ENCODE measurements at regions not wholly inside any gene's neighbourhood (a gene's known extent, or its start where the extent isn't known, plus 50 kb on each side); places are given as distances from the start of the nearest gene placed in this dataset.

DNA sequence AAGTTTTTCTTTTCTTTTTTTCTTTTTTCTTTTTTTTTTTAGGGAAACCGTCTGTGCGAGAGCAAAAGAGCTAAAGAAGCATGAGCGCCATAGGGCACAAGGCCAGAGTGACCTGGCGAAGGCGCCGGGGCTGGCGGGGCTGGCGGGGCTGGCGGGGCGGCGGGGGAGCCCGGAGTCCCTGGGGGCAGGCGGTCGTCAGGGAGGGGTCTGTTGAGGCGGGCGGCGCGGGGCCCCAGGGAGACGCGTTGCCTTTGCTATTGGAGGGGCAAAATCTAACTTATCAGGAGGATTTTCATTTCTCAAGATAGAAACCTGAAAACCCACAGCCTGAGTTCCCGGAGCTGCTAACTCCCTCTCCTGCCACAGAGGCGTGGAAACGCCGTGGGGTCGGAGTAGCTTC, 135.6 kb upstream of the SMAD1 start:
- no peak for DNase-seq (ENCODE audit: low read depth)

- DNase-seq (ENCODE audit: low read depth) = no peak
These were observed 136.3 kb upstream of the SMAD1 start for GRCh38 chr4:145345401-145345800.

- no peak for DNase-seq (ENCODE audit: low read depth)
These were observed 140.3 kb upstream of the SMAD1 start for GRCh38 chr4:145341381-145341780.

GRCh38 chr4:145340071-145340675, 141.5 kb upstream of the SMAD1 start:
- DNase-seq (ENCODE audit: low read depth) = no peak

GRCh38 chr4:145339075-145339725, 142.5 kb upstream of the SMAD1 start:
- DNase-seq (ENCODE audit: low read depth) = no peak

GRCh38 chr4:145338568-145338967, 143.1 kb upstream of the SMAD1 start:
- DNase-seq (ENCODE audit: low read depth) = no peak

DNA sequence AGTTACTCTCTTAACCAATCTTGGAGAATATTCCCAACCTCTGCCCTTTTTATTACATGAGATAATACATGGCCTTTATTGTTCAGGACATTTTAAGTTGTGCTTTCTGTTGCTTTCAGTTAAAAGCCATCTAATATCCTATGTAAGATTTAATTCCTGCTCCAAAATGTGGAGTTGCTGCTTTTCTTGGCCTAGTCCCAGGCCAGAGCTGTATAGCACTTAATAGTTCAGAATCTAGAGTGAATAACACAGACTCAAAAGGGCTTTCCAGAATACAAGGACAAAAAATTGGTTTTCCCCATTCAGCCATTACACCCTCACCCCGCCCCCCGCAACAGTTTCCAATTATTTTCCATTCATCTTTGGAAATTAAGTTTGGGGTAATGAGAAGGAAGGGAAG, 144.3 kb upstream of the SMAD1 start:
- no peak for DNase-seq (ENCODE audit: low read depth)

DNA sequence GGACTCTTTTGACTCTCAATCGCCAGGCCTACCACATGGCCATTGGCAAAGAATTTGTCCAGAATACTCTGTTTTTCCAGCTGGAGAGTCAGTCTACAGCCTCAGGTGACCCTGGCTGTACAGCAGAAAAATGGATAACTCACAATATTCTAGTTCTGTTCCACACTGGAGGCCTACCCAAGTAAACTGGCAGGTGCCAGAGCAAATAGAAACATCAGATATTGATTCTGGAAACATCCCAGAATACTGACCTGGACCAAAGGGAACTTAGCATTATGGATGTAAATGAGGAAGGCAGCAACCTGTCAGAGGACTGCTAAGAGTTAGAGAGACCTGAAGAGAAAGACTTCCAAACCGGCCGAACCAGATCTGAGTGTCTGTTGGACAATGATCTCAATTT, 147.9 kb upstream of the SMAD1 start:
- DNase-seq (ENCODE audit: low read depth) = no peak

- no peak for DNase-seq (ENCODE audit: low read depth)
These were observed 146.1 kb upstream of the OTUD4 start for GRCh38 chr4:145326491-145326890.

DNA sequence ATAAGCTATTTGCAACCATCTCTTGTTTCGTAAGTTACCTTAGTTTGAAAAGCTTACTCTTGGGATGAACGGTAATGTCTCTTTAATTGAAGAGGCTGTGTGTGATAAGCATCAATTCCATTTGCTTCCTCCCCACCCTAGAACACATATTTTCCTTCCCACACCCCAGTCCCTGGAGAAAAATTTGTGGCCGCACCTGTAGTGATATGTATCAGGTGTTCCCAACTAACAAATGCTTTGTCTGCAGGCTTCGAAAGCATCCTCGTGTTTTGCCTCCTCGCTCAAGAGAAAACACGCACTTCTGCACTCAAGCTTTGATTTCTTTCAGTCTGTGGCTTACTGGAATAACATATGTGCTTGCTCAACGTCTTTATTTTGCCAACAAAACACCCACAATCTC, 143.8 kb upstream of the OTUD4 start:
- DNase-seq (ENCODE audit: low read depth) = no peak

- no peak for DNase-seq (ENCODE audit: low read depth)
These were observed 139.9 kb upstream of the OTUD4 start for GRCh38 chr4:145320294-145320693.

DNA sequence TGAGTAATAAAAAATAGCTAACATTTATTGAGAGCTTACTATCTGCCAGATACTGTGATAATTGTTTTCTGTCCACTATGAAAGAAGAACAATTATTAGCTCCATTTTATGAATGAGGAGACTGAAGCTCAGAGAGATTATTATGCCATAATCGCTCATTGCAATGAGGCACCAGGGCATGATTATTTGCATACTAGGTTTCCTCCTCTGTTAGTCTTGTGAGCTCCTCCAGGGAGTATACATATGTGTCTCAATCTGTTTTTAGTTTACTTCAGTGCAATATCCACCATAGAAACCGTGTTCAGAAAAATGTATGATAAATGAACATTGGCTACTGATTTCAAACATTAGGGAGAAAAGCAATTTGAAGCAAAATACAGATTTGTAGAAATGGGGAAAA, 139.4 kb upstream of the OTUD4 start:
- no peak for DNase-seq (ENCODE audit: low read depth)

- DNase-seq (ENCODE audit: low read depth) = no peak
These were observed 136.6 kb upstream of the OTUD4 start for GRCh38 chr4:145316897-145317574.

- DNase-seq (ENCODE audit: low read depth) = peak; percentile 24
These were observed 135.4 kb upstream of the OTUD4 start for GRCh38 chr4:145315811-145316225.

GRCh38 chr4:145308598-145308997, 128.2 kb upstream of the OTUD4 start:
- DNase-seq (ENCODE audit: low read depth) = no peak

DNA sequence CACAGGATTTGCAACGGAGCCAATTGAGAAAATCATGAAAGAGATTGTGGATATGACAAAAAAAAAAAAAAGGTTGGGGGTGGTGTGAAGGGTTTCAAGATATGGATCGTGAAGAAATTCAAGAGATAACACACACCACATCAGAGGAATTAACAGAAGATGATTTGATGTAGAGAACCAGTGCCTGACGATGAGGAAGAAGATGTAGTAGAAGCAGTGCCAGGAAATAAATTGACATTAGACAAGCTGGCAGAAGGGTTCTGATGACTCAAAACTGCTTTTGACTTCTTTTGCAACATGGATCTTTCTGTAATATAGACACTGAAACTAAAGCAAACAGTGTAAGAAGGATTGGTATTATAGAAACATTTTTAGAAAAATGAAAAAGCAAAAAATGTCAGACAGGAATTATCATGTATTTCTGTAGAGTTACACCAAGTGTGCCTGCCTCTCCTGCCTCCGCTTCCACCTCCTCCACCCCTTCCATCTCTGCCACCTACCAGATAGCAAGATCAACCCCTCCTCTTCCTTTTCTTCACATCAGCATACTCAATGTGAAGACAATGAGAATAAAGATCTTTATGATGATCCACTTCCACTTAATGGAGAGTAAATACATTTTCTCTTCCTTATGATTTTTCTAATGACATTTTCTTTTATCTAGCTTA, 127.5 kb upstream of the OTUD4 start:
- DNase-seq (ENCODE audit: low read depth) = no peak

DNA sequence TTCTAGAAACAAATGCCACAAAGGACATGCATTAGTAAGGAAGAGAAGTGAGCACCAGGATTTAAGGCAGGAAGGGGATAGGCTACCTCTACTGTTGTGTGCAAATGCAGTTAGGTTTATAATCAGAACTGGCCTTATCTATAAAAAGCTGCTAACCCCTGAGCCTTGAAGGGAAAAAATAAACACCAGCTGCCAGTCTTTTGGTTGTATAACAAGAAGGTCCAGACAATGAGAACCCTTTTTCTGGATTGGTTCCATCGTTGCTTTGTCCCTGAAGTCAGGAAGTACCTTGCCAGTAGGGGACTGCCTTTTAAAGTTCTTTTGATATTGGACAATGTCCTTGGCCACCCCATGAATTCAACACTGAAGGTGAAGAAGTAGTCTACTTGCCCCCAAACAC, 126.7 kb upstream of the OTUD4 start:
- no peak for DNase-seq (ENCODE audit: low read depth)

GRCh38 chr4:145302725-145303124, 122.3 kb upstream of the OTUD4 start:
- DNase-seq (ENCODE audit: low read depth) = no peak

DNA sequence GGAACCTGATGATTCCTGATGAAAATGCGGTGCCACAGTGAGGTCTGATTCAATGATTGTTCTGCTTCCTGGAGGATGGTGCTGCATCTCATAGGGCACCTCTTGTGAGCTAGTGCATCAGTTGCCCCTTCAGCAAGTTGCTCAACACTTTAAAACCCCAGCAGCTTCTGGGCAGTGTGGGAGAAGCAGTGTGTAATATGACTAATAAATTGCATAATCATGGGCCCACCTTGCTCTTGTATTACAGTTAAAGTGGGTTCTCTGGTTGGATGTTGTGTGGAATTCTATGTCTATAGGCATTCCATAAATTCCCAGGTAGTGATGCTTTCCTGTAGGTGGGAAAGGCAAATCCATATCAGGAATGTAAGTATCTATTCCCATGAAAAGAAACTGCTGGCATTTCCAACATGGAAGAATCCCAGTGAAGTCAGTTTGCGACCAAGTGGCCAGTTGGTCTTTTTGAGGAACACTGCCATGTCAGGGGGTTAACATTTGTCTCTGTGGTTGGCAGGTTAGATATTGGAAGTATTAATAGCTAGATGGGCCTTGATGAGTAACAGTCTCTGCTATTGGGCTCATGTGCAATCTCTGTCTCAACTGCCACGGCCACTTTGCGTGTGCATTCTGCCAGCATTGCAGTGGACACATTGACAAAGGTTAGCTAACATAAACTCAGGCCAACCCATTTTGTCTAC, 121.1 kb upstream of the OTUD4 start:
- DNase-seq (ENCODE audit: low read depth) = no peak

- DNase-seq (ENCODE audit: low read depth) = peak; percentile 68
These were observed 119.1 kb upstream of the OTUD4 start for GRCh38 chr4:145299380-145300076.

GRCh38 chr4:145298885-145299284, 118.5 kb upstream of the OTUD4 start:
- DNase-seq (ENCODE audit: low read depth) = no peak

GRCh38 chr4:145297556-145297955, 117.2 kb upstream of the OTUD4 start:
- DNase-seq (ENCODE audit: low read depth) = no peak
